ENCODE measurements at regions not wholly inside any gene's neighbourhood (a gene's known extent, or its start where the extent isn't known, plus 50 kb on each side); places are given as distances from the start of the nearest gene placed in this dataset.

GRCh38 chr18:60870261-60871153 is 462.7 kb upstream of the CDH20 start:
- Histone ChIP-seq H2BK15ac (ENCODE audit: low read depth, low read length) (no peak overlapping the region), H3K27me3 (ENCODE audit: insufficient read depth, low read length) (no peaks in the 10 kb centered on the region), H3K79me1 (ENCODE audit: insufficient read depth, low read depth, low read length, poor library complexity, severe bottlenecking) (no peaks in the 10 kb centered on the region), H3K9me3 (ENCODE audit: control insufficient read depth, low read depth, low read length) (no peaks in the 10 kb centered on the region), H3K56ac (ENCODE audit: insufficient read length, low read depth, low read length) (no peak overlapping the region), H3K23ac (ENCODE audit: insufficient read length, low read depth, low read length) (no peak overlapping the region), H2AFZ (ENCODE audit: low read length) (peak overlapping the region; percentile 40), H3K4me1 (ENCODE audit: insufficient read depth, low read length) (no peaks in the 10 kb centered on the region), H3K79me2 (ENCODE audit: insufficient read depth, low read length) (no peaks in the 10 kb centered on the region), H3K18ac (ENCODE audit: insufficient read length, low read depth, low read length) (no peak overlapping the region), H3K4ac (ENCODE audit: low read depth, low read length) (no peak overlapping the region), H3K4me2 (ENCODE audit: insufficient read depth, insufficient read length, low read length) (no peak overlapping the region), H4K8ac (replicated peaks; ENCODE audit: insufficient read length, low read depth, low read length) (no peak overlapping the region), H3K9ac (ENCODE audit: extremely low read depth, insufficient read length, low read length) (no peak overlapping the region), H4K20me1 (ENCODE audit: control insufficient read depth, insufficient read depth, insufficient read length) (no peaks in the 10 kb centered on the region), H2BK20ac (ENCODE audit: low read depth, low read length, poor library complexity, severe bottlenecking) (no peak overlapping the region), H4K5ac (ENCODE audit: insufficient read length, low read depth, low read length) (no peak overlapping the region), H3K23me2 (ENCODE audit: insufficient read length, low read depth, low read length, poor library complexity, severe bottlenecking) (no peaks in the 10 kb centered on the region), H4K91ac (ENCODE audit: insufficient read length, low read depth, low read length) (no peak overlapping the region), H3K14ac (ENCODE audit: insufficient read depth, low read length) (no peak overlapping the region), H2BK5ac (ENCODE audit: insufficient read length, low read length) (no peak overlapping the region), H2BK12ac (ENCODE audit: insufficient read length, low read depth, low read length) (no peak overlapping the region), H2AK5ac (ENCODE audit: insufficient read length, low read length) (no peak overlapping the region), H2BK120ac (ENCODE audit: low read depth, low read length, poor library complexity, severe bottlenecking) (no peak overlapping the region), H3T11ph (ENCODE audit: low read length) (no peak overlapping the region), H3K27ac (ENCODE audit: insufficient read length, low read depth, low read length) (no peak overlapping the region)
- H3K4me3 Mint-ChIP-seq = no peak overlapping the region
- H3K4me1 Mint-ChIP-seq = peaks cover 0 to 3% of the 10 kb centered on the region in 2 experiments; a peak in 2 of 4 replicates
- no peak for TF ChIP-seq CTCF (conservative IDR thresholded peaks at IDR 0.05)
- no peaks in the 10 kb centered on the region for H3K36me3 Mint-ChIP-seq (ENCODE audit: insufficient read depth in 1 of 3, low read depth in 3 of 3)
- H3K9me3 Mint-ChIP-seq = no peaks in the 10 kb centered on the region
- no peak for DNase-seq
- no peaks in the 10 kb centered on the region for H3K27me3 Mint-ChIP-seq (ENCODE audit: low read depth)
- no CpG with 5 or more reads among the region's 2 CpGs for WGBS (ENCODE audit: extremely low coverage, insufficient read length, low lambda C conversion rate)
- no peak overlapping the region for H3K27ac Mint-ChIP-seq
